ENCODE measurements at regions not wholly inside any gene's neighbourhood (a gene's known extent, or its start where the extent isn't known, plus 50 kb on each side); places are given as distances from the start of the nearest gene placed in this dataset.

DNA sequence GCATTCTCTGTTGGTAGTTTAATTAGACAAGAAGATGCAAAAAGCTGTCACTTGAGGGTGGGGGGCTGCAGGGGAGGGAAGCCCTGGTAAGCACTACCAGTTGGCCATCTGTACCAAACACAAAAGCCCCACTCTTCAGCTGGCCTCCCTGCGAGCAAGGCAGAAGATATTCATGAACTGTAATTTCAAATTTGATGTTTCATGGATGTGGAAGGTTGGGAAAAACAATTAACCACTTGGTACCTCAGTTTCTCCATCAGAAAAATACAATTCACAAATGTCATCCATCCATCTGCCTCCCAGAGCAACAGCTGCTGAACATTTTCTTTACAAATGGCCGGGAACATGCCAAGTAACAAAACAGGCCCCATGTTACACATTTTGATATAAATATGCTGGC, 265.3 kb downstream of the HNRNPD start:
- Histone ChIP-seq H3K27ac (ENCODE audit: low read depth, low read length) (no peak overlapping the region), H3K9me3 (ENCODE audit: control insufficient read depth, low read length) (no peaks in the 10 kb centered on the region), H3K36me3 (ENCODE audit: control insufficient read depth, insufficient read depth, low read length) (no peaks in the 10 kb centered on the region), H3K9ac (ENCODE audit: extremely low read depth, low read length, poor library complexity, severe bottlenecking) (no peak overlapping the region), H3K27me3 (ENCODE audit: control insufficient read depth, insufficient read depth, low read length, poor library complexity, severe bottlenecking) (no peaks in the 10 kb centered on the region), H3K4me1 (ENCODE audit: control insufficient read depth, insufficient read depth, low read length) (no peaks in the 10 kb centered on the region), H3K4me3 (ENCODE audit: low read length) (no peak overlapping the region)
- 92% methylated on average over 1 of the region's 2 CpGs; no CpG with 5 or more reads in 1 of the 2 experiments for WGBS, 2 experiments (ENCODE audit: insufficient coverage in 1 of 2, insufficient read length in 1 of 2)
- Mint-ChIP-seq H3K27me3 (ENCODE audit: insufficient read depth) (no peaks in the 10 kb centered on the region), H3K9me3 (no peaks in the 10 kb centered on the region), H3K4me3 (no peak overlapping the region), H3K27ac (no peak overlapping the region), H3K36me3 (ENCODE audit: low read depth) (no peaks in the 10 kb centered on the region), H3K4me1 (no peaks in the 10 kb centered on the region)
- DNase-seq: no peak
- TF ChIP-seq, protein P1, sequence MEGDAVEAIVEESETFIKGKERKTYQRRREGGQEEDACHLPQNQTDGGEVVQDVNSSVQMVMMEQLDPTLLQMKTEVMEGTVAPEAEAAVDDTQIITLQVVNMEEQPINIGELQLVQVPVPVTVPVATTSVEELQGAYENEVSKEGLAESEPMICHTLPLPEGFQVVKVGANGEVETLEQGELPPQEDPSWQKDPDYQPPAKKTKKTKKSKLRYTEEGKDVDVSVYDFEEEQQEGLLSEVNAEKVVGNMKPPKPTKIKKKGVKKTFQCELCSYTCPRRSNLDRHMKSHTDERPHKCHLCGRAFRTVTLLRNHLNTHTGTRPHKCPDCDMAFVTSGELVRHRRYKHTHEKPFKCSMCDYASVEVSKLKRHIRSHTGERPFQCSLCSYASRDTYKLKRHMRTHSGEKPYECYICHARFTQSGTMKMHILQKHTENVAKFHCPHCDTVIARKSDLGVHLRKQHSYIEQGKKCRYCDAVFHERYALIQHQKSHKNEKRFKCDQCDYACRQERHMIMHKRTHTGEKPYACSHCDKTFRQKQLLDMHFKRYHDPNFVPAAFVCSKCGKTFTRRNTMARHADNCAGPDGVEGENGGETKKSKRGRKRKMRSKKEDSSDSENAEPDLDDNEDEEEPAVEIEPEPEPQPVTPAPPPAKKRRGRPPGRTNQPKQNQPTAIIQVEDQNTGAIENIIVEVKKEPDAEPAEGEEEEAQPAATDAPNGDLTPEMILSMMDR (conservative IDR thresholded peaks at IDR 0.05): no peak

DNA sequence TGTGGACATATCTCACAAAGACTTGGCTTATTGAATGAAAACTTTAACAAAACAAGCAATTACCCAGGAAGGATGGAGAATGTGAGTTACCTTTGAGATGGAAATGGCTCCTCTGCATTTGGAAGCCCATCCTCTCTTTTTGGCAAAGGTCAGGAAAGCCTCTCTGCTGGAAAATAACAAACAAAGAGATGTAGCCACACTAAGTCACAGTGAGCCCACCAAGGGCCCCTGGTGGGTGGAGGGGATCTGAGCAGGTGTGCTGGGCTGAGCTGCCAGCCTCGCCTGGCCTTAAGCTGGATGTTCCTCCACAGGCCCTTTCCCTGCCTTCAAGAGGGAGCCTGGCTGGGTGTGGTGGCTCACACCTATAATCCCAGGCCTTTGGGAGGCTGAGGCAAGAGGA, 269.2 kb downstream of the HNRNPD start:
- TF ChIP-seq, protein P1 (conservative IDR thresholded peaks at IDR 0.05): no peak
- Histone ChIP-seq H3K4me3 (ENCODE audit: low read length) (no peak overlapping the region), H3K4me1 (ENCODE audit: control insufficient read depth, insufficient read depth, low read length) (no peaks in the 10 kb centered on the region), H3K27ac (ENCODE audit: low read depth, low read length) (no peak overlapping the region), H3K27me3 (ENCODE audit: control insufficient read depth, insufficient read depth, low read length, poor library complexity, severe bottlenecking) (no peaks in the 10 kb centered on the region), H3K9ac (ENCODE audit: extremely low read depth, low read length, poor library complexity, severe bottlenecking) (no peak overlapping the region), H3K9me3 (ENCODE audit: control insufficient read depth, low read length) (no peaks in the 10 kb centered on the region), H3K36me3 (ENCODE audit: control insufficient read depth, insufficient read depth, low read length) (no peaks in the 10 kb centered on the region)
- no peaks in the 10 kb centered on the region for H3K27me3 Mint-ChIP-seq (ENCODE audit: insufficient read depth)
- no peak overlapping the region for H3K27ac Mint-ChIP-seq
- H3K9me3 Mint-ChIP-seq: no peaks in the 10 kb centered on the region
- WGBS, 2 experiments (ENCODE audit: insufficient coverage in 1 of 2, insufficient read length in 1 of 2): 88% methylated on average over 1 of the region's 1 CpG; no CpG with 5 or more reads in 1 of the 2 experiments
- H3K36me3 Mint-ChIP-seq (ENCODE audit: low read depth): no peaks in the 10 kb centered on the region
- H3K4me3 Mint-ChIP-seq: no peak overlapping the region
- DNase-seq: no peak
- no peaks in the 10 kb centered on the region for H3K4me1 Mint-ChIP-seq

DNA sequence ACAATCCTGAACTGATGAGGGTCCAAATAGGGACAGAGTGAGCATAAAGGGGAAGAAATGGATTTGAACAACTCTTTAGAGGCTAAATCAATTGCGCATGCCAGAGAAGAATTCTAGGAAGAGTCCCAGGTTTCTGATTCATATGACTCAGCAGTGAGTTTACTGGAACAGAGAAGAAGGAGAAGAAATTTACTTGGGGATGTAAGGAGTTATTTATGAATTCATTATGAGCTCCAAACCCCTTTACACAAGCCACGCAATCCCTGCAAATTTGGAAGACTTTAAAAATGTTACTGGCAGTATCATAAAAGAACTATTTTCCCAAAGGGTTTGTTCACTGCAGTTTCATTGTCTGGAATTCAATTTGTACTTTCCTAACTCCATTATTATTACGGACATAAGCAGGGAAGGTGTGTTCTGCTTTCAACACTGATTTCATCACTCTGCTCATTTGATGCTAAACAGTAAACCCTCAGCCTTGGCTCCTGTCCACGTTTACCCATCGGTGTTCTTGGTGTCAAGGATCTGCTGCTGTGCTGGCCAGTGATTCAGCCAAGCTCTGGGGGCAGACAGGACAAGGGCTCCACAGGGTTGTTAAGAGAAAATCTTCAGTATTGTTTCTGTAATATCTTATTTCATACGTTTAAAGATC, 273.7 kb downstream of the HNRNPD start:
- Histone ChIP-seq H3K36me3 (ENCODE audit: control insufficient read depth, insufficient read depth, low read length) (no peaks in the 10 kb centered on the region), H3K4me3 (ENCODE audit: low read length) (no peak overlapping the region), H3K9ac (ENCODE audit: extremely low read depth, low read length, poor library complexity, severe bottlenecking) (no peak overlapping the region), H3K9me3 (ENCODE audit: control insufficient read depth, low read length) (no peaks in the 10 kb centered on the region), H3K27ac (ENCODE audit: low read depth, low read length) (no peak overlapping the region), H3K27me3 (ENCODE audit: control insufficient read depth, insufficient read depth, low read length, poor library complexity, severe bottlenecking) (no peaks in the 10 kb centered on the region), H3K4me1 (ENCODE audit: control insufficient read depth, insufficient read depth, low read length) (no peaks in the 10 kb centered on the region)
- no peaks in the 10 kb centered on the region for H3K36me3 Mint-ChIP-seq (ENCODE audit: low read depth)
- 94 to 97% methylated on average over 5 of the region's 6 CpGs for WGBS, 2 experiments (ENCODE audit: insufficient coverage in 1 of 2, insufficient read length in 1 of 2)
- no peak overlapping the region for H3K27ac Mint-ChIP-seq
- H3K27me3 Mint-ChIP-seq (ENCODE audit: insufficient read depth): no peaks in the 10 kb centered on the region
- no peaks in the 10 kb centered on the region for H3K4me1 Mint-ChIP-seq
- H3K9me3 Mint-ChIP-seq: no peaks in the 10 kb centered on the region
- TF ChIP-seq, protein P1 (conservative IDR thresholded peaks at IDR 0.05): no peak
- H3K4me3 Mint-ChIP-seq: no peak overlapping the region
- DNase-seq: no peak
